ENCODE measurements at regions not wholly inside any gene's neighbourhood (a gene's known extent, or its start where the extent isn't known, plus 50 kb on each side); places are given as distances from the start of the nearest gene placed in this dataset.

GRCh38 chr1:58946390-58946789, 162.5 kb upstream of the JUN start:
- DNase-seq (ENCODE audit: extremely low read depth in 1 of 4, low spot score in 3 of 4), result no peak
- Histone ChIP-seq H2AFZ (ENCODE audit: low read depth, low read length) (no peak overlapping the region), H3K4me1 (replicated peaks in 1 of 2; ENCODE audit: control insufficient read depth in 2 of 2, insufficient read depth in 2 of 2, low read length in 2 of 2) (no peaks in the 10 kb centered on the region; a peak in 1 of 5 replicates), H3K36me3 (ENCODE audit: control insufficient read depth, insufficient read depth, low read length) (no peaks in the 10 kb centered on the region), H3K27ac (ENCODE audit: extremely low read depth, low read depth, low read length) (no peak overlapping the region), H3K9me3 (replicated peaks; ENCODE audit: control insufficient read depth, insufficient read depth, low read depth, low read length) (no peaks in the 10 kb centered on the region), H3K4me3 (no peak overlapping the region), H3K4me2 (ENCODE audit: insufficient read depth, low read length) (no peak overlapping the region), H3K9ac (ENCODE audit: insufficient read depth in 1 of 2, low read depth in 2 of 2, low read length in 2 of 2) (no peak overlapping the region), H3K79me2 (ENCODE audit: control insufficient read depth, insufficient read depth, low read length) (no peaks in the 10 kb centered on the region), H3K9me1 (ENCODE audit: control insufficient read depth, insufficient read depth, low read length) (no peaks in the 10 kb centered on the region), H3K27me3 (ENCODE audit: control insufficient read depth in 2 of 2, insufficient read depth in 2 of 2, low read length in 2 of 2) (no peaks in the 10 kb centered on the region), H4K20me1 (replicated peaks; ENCODE audit: control insufficient read depth, insufficient read depth, low read length) (no peaks in the 10 kb centered on the region)
- ChIA-PET CTCF (ENCODE audit: low intra/inter-chr PET ratio) (no interaction called here), POLR2A (interaction anchor here (0.6 kb wide), 1 partner anchor 163 kb away, joined by 3 read pairs; the partner anchor contains the start of gene JUN)
- in situ Hi-C loops (cut with MboI) (no loop called here), intact Hi-C loops (cut with micrococcal nuclease) (no loop called here)
- ATAC-seq, result no peak
- FAIRE-seq, result no peak
- TF ChIP-seq NR4A1 (CRISPR knock-in tag; IDR thresholded peaks at IDR 0.05) (no peak), NR4A1 (tag; IDR thresholded peaks at IDR 0.05) (no peak), ZNF146 (CRISPR knock-in tag; IDR thresholded peaks at IDR 0.05; ENCODE audit: unreplicated experiment) (peak; percentile 76)
- 82% methylated on average over 4 of the region's 4 CpGs for WGBS (ENCODE audit: insufficient coverage, low coverage, missing lambda C conversion rate)
- no TSS peak for BruUV-seq (replicated peaks)

- in situ Hi-C loops (cut with MboI) (no loop called here), intact Hi-C loops (cut with micrococcal nuclease) (no loop called here)
- H3K36me3 ChIP-seq (ENCODE audit: control insufficient read depth, insufficient read depth, low read length), result no peaks in the 10 kb centered on the region
- no peaks in the 10 kb centered on the region; a peak in 1 of 5 replicates for H3K4me1 ChIP-seq (replicated peaks in 1 of 2; ENCODE audit: control insufficient read depth in 2 of 2, insufficient read depth in 2 of 2, low read length in 2 of 2)
- ATAC-seq, result no peak
- H2AFZ ChIP-seq (ENCODE audit: low read depth, low read length), result peak overlapping the region; percentile 63; the same call in 1 of the 2 replicates
- no peak overlapping the region for H3K4me2 ChIP-seq (ENCODE audit: insufficient read depth, low read length)
- H3K79me2 ChIP-seq (ENCODE audit: control insufficient read depth, insufficient read depth, low read length), result no peaks in the 10 kb centered on the region
- H3K9ac ChIP-seq (ENCODE audit: insufficient read depth in 1 of 2, low read depth in 2 of 2, low read length in 2 of 2), result no peak overlapping the region
- no peaks in the 10 kb centered on the region for H3K9me1 ChIP-seq (ENCODE audit: control insufficient read depth, insufficient read depth, low read length)
- no peak for FAIRE-seq
- BruUV-seq (replicated peaks), result no TSS peak
- ChIA-PET CTCF (ENCODE audit: low intra/inter-chr PET ratio) (interaction anchor here (0.6 kb wide), 1 partner anchor 180 kb away, joined by 4 read pairs; no protein-coding TSS in a partner anchor), POLR2A (no interaction called here)
- TF ChIP-seq ZNF766 (CRISPR knock-in tag; conservative IDR thresholded peaks at IDR 0.05), result no peak
- no peak for TF ChIP-seq U2AF1 (optimal IDR thresholded peaks at IDR 0.05; ENCODE audit: low read depth, low read length)
- TF ChIP-seq ZNF586 (CRISPR knock-in tag; conservative IDR thresholded peaks at IDR 0.05), result no peak
- H4K20me1 ChIP-seq (replicated peaks; ENCODE audit: control insufficient read depth, insufficient read depth, low read length), result no peaks in the 10 kb centered on the region
- DNase-seq (ENCODE audit: extremely low read depth in 1 of 4, low spot score in 3 of 4), result no peak
- H3K9me3 ChIP-seq (replicated peaks; ENCODE audit: control insufficient read depth, insufficient read depth, low read depth, low read length), result no peaks in the 10 kb centered on the region
- H3K27ac ChIP-seq (ENCODE audit: extremely low read depth, low read depth, low read length), result no peak overlapping the region
- no peaks in the 10 kb centered on the region for H3K27me3 ChIP-seq (ENCODE audit: control insufficient read depth in 2 of 2, insufficient read depth in 2 of 2, low read length in 2 of 2)
- no peak overlapping the region for H3K4me3 ChIP-seq
Observed at GRCh38 chr1:58948671-58949070, 164.8 kb upstream of the JUN start.
